ENCODE measurements at regions not wholly inside any gene's neighbourhood (a gene's known extent, or its start where the extent isn't known, plus 50 kb on each side); places are given as distances from the start of the nearest gene placed in this dataset.
"Not testable (repeated sequence)": the region's sequence is repeated elsewhere in the genome, so short reads cannot be mapped to it uniquely, and the experiment has no call there.

GRCh38 chr14:98197933-98198332 lies 1074.1 kb downstream of the BCL11B start:
- ATAC-seq (no peak), DNase-seq (ENCODE audit: low spot score) (no peak)
- intact Hi-C loops (cut with DNase I) = no loop called here

GRCh38 chr14:98198385-98198784 lies 1073.6 kb downstream of the BCL11B start:
- ATAC-seq (no peak), DNase-seq (ENCODE audit: low spot score) (no peak)
- intact Hi-C loops (cut with DNase I) = no loop called here

GRCh38 chr14:98200601-98201000 lies 1071.4 kb downstream of the BCL11B start:
- intact Hi-C loops (cut with DNase I) = no loop called here
- no peak for ATAC-seq

GRCh38 chr14:98203421-98203820 lies 1068.6 kb downstream of the BCL11B start:
- intact Hi-C loops (cut with DNase I) = no loop called here
- DNase-seq (ENCODE audit: low spot score) = no peak
- no peak for ATAC-seq

More at GRCh38 chr14:98200601-98201000, 1071.4 kb downstream of the BCL11B start:
- DNase-seq (ENCODE audit: low spot score) = no peak

- DNase-seq (ENCODE audit: low spot score) = no peak
- intact Hi-C loops (cut with DNase I) = no loop called here
- no peak for ATAC-seq
Measured at GRCh38 chr14:98204139-98204538, 1067.9 kb downstream of the BCL11B start.

GRCh38 chr14:98207415-98207814 lies 1064.6 kb downstream of the BCL11B start:
- intact Hi-C loops (cut with DNase I) = no loop called here
- ATAC-seq (no peak), DNase-seq (ENCODE audit: low spot score) (no peak)

GRCh38 chr14:98208211-98208611 lies 1063.8 kb downstream of the BCL11B start:
- intact Hi-C loops (cut with DNase I) = no loop called here
- ATAC-seq (no peak), DNase-seq (ENCODE audit: low spot score) (no peak)

GRCh38 chr14:98208943-98209342 lies 1063.1 kb downstream of the BCL11B start:
- no peak for DNase-seq (ENCODE audit: low spot score)
- intact Hi-C loops (cut with DNase I) = no loop called here
- no peak for ATAC-seq

- no peak for ATAC-seq
- intact Hi-C loops (cut with DNase I) = no loop called here
- DNase-seq (ENCODE audit: low spot score) = no peak
Measured at GRCh38 chr14:98210045-98210672, 1061.8 kb downstream of the BCL11B start.

GRCh38 chr14:98217530-98217929 lies 1054.5 kb downstream of the BCL11B start:
- DNase-seq (ENCODE audit: low spot score) (no peak), ATAC-seq (no peak)
- intact Hi-C loops (cut with DNase I) = no loop called here

- DNase-seq (ENCODE audit: low spot score) (no peak), ATAC-seq (no peak)
- intact Hi-C loops (cut with DNase I) = no loop called here
Measured at GRCh38 chr14:98218218-98218617, 1053.8 kb downstream of the BCL11B start.

GRCh38 chr14:98219638-98220037 lies 1052.4 kb downstream of the BCL11B start:
- intact Hi-C loops (cut with DNase I) = no loop called here
- ATAC-seq (no peak), DNase-seq (ENCODE audit: low spot score) (no peak)

- ATAC-seq = no peak
- no peak for DNase-seq (ENCODE audit: low spot score)
- intact Hi-C loops (cut with DNase I) = no loop called here
Measured at GRCh38 chr14:98223106-98223505, 1048.9 kb downstream of the BCL11B start.

GRCh38 chr14:98223710-98224109 lies 1048.3 kb downstream of the BCL11B start:
- ATAC-seq; intact Hi-C loops (cut with DNase I); DNase-seq (ENCODE audit: low spot score): not testable (repeated sequence)

- no peak for DNase-seq (ENCODE audit: low spot score)
- no peak for ATAC-seq
- intact Hi-C loops (cut with DNase I) = no loop called here
Measured at GRCh38 chr14:98226411-98226810, 1045.6 kb downstream of the BCL11B start.

GRCh38 chr14:98227000-98227726 lies 1044.8 kb downstream of the BCL11B start:
- DNase-seq (ENCODE audit: low spot score) (no peak), ATAC-seq (no peak)
- intact Hi-C loops (cut with DNase I) = no loop called here

- DNase-seq (ENCODE audit: low spot score) (no peak), ATAC-seq (no peak)
- intact Hi-C loops (cut with DNase I) = no loop called here
Measured at GRCh38 chr14:98227727-98228111, 1044.3 kb downstream of the BCL11B start.

- ATAC-seq (no peak), DNase-seq (ENCODE audit: low spot score) (no peak)
- intact Hi-C loops (cut with DNase I) = no loop called here
Measured at GRCh38 chr14:98229656-98230366, 1042.2 kb downstream of the BCL11B start.

- intact Hi-C loops (cut with DNase I) = no loop called here
- no peak for DNase-seq (ENCODE audit: low spot score)
- ATAC-seq = no peak
Measured at GRCh38 chr14:98230411-98230810, 1041.6 kb downstream of the BCL11B start.

GRCh38 chr14:98231210-98231609 lies 1040.8 kb downstream of the BCL11B start:
- no peak for DNase-seq (ENCODE audit: low spot score)
- ATAC-seq = no peak
- intact Hi-C loops (cut with DNase I) = no loop called here
